Gastroesophageal sphincter (tissue), 4 donors: ENCODE measurements at regions not wholly inside any gene's neighbourhood (a gene's known extent, or its start where the extent isn't known, plus 50 kb on each side); places are given as distances from the start of the nearest gene placed in this dataset.

ENCODE experiments used
- ATAC-seq: fragments of 150-250 bp; one replicate; pipeline ENCODE4 v1.9.1; 2016; ENCODE audit warnings: mild to moderate bottlenecking, moderate library complexity
- H3K27ac ChIP-seq, 4 donors: fragments of 200-600 bp; sonication (generic) in 3 of 4; 1 replicate in 3 of 4; 2 replicates in 1 of 4; pipeline ENCODE4 v1.5.1; 2016 to 2019
- H3K27me3 ChIP-seq: fragments of 200-600 bp; sonication (generic); one replicate; pipeline ENCODE4 v1.5.1; 2019
- H3K36me3 ChIP-seq, 2 donors: fragments of 200-600 bp; sonication (generic); one replicate each; pipeline ENCODE4 v1.5.1; 2019; ENCODE audit warnings: control low read depth in 1 of 2
- H3K4me1 ChIP-seq, 3 donors: fragments of 200-600 bp; sonication (generic); 1 replicate in 2 of 3; 2 replicates in 1 of 3; pipeline ENCODE4 v1.5.1; 2016 to 2019; ENCODE audit warnings: control low read depth in 2 of 3
- H3K4me3 ChIP-seq, 2 donors: fragments of 200-600 bp; sonication (generic); one replicate each; pipeline ENCODE4 v1.5.1; 2019; ENCODE audit warnings: mild to moderate bottlenecking in 1 of 2, moderate library complexity in 1 of 2
- H3K9me3 ChIP-seq, 3 donors: fragments of 200-600 bp; sonication (generic); one replicate each; pipeline ENCODE4 v1.5.1; 2017 to 2019; ENCODE audit warnings: control low read depth in 2 of 3
- EP300 ChIP-seq: sonication (generic); formaldehyde crosslinking; IDR thresholded peaks from one replicate; pipeline ENCODE4 v1.6.1; 2017; ENCODE audit warnings: antibody characterized with exemption, mild to moderate bottlenecking
- POLR2A ChIP-seq, 2 donors: fragments of 450-650 bp; IDR thresholded peaks; one replicate each; pipeline ENCODE4 v1.6.1; 2017; ENCODE audit warnings: antibody characterized with exemption in 2 of 2, mild to moderate bottlenecking in 2 of 2, moderate library complexity in 1 of 2
- POLR2AphosphoS5 ChIP-seq: sonication (generic); formaldehyde crosslinking; IDR thresholded peaks from one replicate; pipeline ENCODE4 v1.6.1; 2017; ENCODE audit warnings: antibody characterized with exemption
- WGBS, 2 donors: methylation state at CpG; one replicate each; pipeline ENCODE4 v1.1.5; 2018; ENCODE audit warnings: low coverage in 1 of 2; 5-methylcytosine and 5-hydroxymethylcytosine counted together
- TF ChIP-seq, protein P1 (sequence below), 4 experiments: fragments of 200-600 bp in 2 of 4; fragments of 450-650 bp in 2 of 4; sonication (generic) in 1 of 4; IDR thresholded peaks; one replicate each; pipeline ENCODE4 v1.5.1; 2017 to 2019; ENCODE audit warnings: antibody characterized with exemption in 4 of 4, mild to moderate bottlenecking in 2 of 4, moderate library complexity in 2 of 4

DNA sequence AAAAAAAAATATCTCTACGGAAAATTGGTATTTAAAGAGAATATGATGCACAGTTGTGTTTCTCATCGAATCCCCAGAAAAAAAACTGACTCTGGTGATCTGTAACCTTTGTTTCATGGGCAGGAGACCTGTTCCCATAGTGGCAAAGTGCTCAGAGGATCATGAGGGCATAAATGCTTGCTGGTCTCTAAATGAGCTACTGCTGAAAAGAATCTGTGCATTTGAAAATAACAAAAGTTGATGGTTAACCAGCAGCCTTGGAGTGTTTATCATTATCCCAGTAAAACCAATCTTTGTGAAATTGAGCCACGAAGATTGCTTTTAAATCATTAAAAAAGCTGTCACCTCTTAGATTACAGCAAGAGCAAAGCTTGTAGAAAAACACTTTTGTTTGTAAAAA lies 775.4 kb downstream of the MTRR start:
- Histone ChIP-seq H3K27ac (no peak overlapping the region), H3K27me3 (no peaks in the 10 kb centered on the region), H3K36me3 (no peaks in the 10 kb centered on the region), H3K4me1 (no peaks in the 10 kb centered on the region), H3K4me3 (no peak overlapping the region), H3K9me3 (no peaks in the 10 kb centered on the region)
- TF ChIP-seq, protein P1, sequence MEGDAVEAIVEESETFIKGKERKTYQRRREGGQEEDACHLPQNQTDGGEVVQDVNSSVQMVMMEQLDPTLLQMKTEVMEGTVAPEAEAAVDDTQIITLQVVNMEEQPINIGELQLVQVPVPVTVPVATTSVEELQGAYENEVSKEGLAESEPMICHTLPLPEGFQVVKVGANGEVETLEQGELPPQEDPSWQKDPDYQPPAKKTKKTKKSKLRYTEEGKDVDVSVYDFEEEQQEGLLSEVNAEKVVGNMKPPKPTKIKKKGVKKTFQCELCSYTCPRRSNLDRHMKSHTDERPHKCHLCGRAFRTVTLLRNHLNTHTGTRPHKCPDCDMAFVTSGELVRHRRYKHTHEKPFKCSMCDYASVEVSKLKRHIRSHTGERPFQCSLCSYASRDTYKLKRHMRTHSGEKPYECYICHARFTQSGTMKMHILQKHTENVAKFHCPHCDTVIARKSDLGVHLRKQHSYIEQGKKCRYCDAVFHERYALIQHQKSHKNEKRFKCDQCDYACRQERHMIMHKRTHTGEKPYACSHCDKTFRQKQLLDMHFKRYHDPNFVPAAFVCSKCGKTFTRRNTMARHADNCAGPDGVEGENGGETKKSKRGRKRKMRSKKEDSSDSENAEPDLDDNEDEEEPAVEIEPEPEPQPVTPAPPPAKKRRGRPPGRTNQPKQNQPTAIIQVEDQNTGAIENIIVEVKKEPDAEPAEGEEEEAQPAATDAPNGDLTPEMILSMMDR (IDR thresholded peaks at IDR 0.05), result no peak
- TF ChIP-seq POLR2A (IDR thresholded peaks at IDR 0.05) (no peak), EP300 (no peak), POLR2AphosphoS5 (no peak)
- 56 to 67% methylated on average over 3 of the region's 3 CpGs for WGBS, 2 donors
- ATAC-seq, result no peak

DNA sequence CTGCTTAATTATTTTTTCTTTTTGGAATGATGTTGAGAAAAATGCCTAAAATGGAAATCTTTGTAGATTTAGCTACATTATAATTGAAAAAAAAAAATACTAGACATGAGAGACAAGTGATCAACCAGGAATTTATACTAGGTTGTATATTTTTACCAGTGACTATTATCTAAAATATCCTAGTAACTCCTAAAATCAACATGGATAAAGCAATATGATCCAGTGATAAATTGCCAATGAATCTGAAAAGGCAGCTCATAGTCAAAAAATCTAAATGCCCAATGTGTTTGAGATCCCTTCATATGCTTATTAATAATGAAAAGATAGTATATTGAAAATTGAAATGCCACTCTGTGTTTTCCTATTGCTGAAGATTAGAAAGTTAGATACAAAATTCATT lies 778.2 kb downstream of the MTRR start:
- H3K4me1 ChIP-seq, result no peaks in the 10 kb centered on the region

DNA sequence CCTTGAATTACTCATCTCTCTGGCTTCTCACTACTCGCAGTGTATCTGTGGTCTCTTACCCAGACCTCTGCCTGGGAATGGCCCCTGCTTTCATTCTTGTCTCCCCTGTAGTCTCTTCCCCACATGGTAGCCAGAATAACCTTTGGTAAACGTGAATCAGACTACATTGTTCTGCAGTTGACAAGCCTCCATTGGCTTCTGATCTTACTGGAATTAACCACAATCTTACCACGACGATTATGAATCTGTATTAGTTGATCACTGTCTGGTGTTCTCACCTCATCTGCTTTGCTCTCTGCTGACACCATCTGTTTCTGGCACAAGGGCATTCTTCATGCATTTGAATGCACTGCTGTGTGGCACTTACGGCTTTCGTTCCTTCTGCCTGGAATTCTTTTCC lies 781.2 kb downstream of the MTRR start:
- TF ChIP-seq, protein P1 (IDR thresholded peaks at IDR 0.05), result no peak
- TF ChIP-seq POLR2AphosphoS5, result no peak
- Histone ChIP-seq H3K4me1 (no peaks in the 10 kb centered on the region), H3K4me3 (no peak overlapping the region), H3K9me3 (peaks cover 0 to 7% (median 0%) of the 10 kb centered on the region in 3 donors), H3K27me3 (no peaks in the 10 kb centered on the region), H3K27ac (no peak overlapping the region), H3K36me3 (no peaks in the 10 kb centered on the region)
- 87 to 100% methylated on average over 3 to 6 of the region's 6 CpGs for WGBS, 2 donors
- ATAC-seq, result no peak

More for the DNA sequence above, 778.2 kb downstream of the MTRR start:
- H3K9me3 ChIP-seq, result peaks cover 0 to 7% (median 0%) of the 10 kb centered on the region in 3 donors
- H3K27me3 ChIP-seq, result no peaks in the 10 kb centered on the region
- no peaks in the 10 kb centered on the region for H3K36me3 ChIP-seq
- no peak for ATAC-seq
- H3K4me3 ChIP-seq, result no peak overlapping the region
- no peak overlapping the region for H3K27ac ChIP-seq
- TF ChIP-seq POLR2AphosphoS5, result no peak
- TF ChIP-seq, protein P1 (IDR thresholded peaks at IDR 0.05), result no peak
- TF ChIP-seq POLR2A (IDR thresholded peaks at IDR 0.05), result no peak
- no peak for TF ChIP-seq EP300

DNA sequence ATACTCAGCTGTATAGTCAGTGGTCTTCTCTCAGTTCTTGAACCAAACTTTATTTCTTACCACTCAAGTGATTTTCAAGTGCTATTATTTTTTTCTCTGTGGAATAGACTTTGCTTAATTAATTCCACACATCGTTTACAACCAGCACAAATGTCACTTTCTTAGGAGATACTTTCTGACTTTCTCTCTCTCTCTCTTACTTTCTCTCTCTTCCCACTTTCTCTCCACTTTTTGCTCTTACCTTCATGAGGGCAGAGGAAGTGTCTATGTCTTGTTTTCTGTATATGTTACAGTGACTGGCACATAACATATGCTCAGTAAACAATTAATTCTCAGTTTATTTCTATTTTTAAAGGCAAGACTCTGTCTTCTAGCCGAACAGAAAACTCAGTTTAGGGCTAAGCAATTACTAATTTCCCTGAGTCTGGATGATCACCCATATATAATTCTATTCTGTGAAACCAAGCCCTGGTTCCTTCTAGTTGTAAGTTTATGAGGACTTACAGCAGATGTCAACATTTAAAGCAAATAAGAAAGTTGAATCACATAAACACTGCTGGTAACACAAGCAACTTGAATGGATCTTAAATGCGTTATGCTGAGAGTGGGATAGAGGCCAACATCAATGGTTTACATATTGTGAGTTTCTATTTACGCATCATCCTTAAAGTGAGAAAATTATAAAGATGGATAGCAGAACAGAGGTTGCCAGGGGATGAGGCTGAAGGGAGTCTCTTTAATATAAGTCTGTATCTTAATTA lies 791.4 kb downstream of the MTRR start:
- no peak overlapping the region for H3K4me3 ChIP-seq
- no peaks in the 10 kb centered on the region for H3K4me1 ChIP-seq
- H3K9me3 ChIP-seq, result no peaks in the 10 kb centered on the region
- TF ChIP-seq EP300, result no peak
- TF ChIP-seq POLR2A (IDR thresholded peaks at IDR 0.05), result no peak
- TF ChIP-seq, protein P1 (IDR thresholded peaks at IDR 0.05), result no peak
- no peak for TF ChIP-seq POLR2AphosphoS5
- H3K27me3 ChIP-seq, result peaks cover 5% of the 10 kb centered on the region
- H3K27ac ChIP-seq, result no peak overlapping the region
- no peak for ATAC-seq
- no peaks in the 10 kb centered on the region for H3K36me3 ChIP-seq
- WGBS, 2 donors, result 56 to 64% methylated on average over 4 of the region's 4 CpGs

DNA sequence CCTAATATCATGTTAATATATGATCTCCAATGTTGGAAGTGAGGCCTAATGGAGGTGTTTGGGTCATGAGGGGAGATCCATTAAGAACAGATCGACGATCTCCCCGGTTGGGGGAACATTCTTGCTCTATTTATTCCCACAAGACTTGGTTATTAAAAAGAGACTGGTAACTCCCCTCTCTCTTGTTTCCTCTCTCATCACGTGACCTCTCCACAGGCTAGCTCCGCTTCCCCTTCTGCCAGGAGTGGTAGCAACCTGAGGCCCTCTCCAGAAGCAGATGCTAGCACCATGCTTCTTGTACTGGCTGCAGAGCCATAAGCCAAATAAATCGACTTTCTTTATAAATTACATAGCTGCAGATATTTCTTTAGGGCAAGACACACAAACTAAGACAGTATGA lies 794.4 kb downstream of the MTRR start:
- ATAC-seq, result no peak
- Histone ChIP-seq H3K27me3 (peaks cover 5% of the 10 kb centered on the region), H3K36me3 (no peaks in the 10 kb centered on the region), H3K4me3 (no peak overlapping the region), H3K27ac (no peak overlapping the region), H3K4me1 (no peaks in the 10 kb centered on the region), H3K9me3 (no peaks in the 10 kb centered on the region)
- WGBS, 2 donors, result 62 to 74% methylated on average over 3 to 6 of the region's 6 CpGs
- no peak for TF ChIP-seq POLR2A (IDR thresholded peaks at IDR 0.05)
- no peak for TF ChIP-seq EP300
- TF ChIP-seq, protein P1 (IDR thresholded peaks at IDR 0.05), result no peak
